A549 (cell line): ENCODE measurements at regions not wholly inside any gene's neighbourhood (a gene's known extent, or its start where the extent isn't known, plus 50 kb on each side); places are given as distances from the start of the nearest gene placed in this dataset.

Experiments
- CBX2 ChIP-seq: fragments of 200-600 bp; sonication (generic); IDR thresholded peaks from 2 replicates; pipeline ENCODE4 v1.6.1; 2016; ENCODE audit warnings: low read depth, mild to moderate bottlenecking, borderline replicate concordance
- E2F6 ChIP-seq: IDR thresholded peaks from 2 replicates; pipeline ENCODE4 v1.6.1; 2012; ENCODE audit warnings: low read depth, borderline replicate concordance
- JUN ChIP-seq, 2 experiments: fragments of >200 bp; sonication (Bioruptor Twin); formaldehyde crosslinking; IDR thresholded peaks; 2 replicates in 1 of 2; 3 replicates in 1 of 2; pipeline ENCODE4 v1.6.1; 2016 to 2017
- MAFK ChIP-seq: fragments of 450-650 bp; IDR thresholded peaks from 2 replicates; pipeline ENCODE4 v1.6.1; 2014; ENCODE audit not compliant: partially characterized antibody
- MYC ChIP-seq: IDR thresholded peaks from 2 replicates; pipeline ENCODE4 v1.6.1; 2012; ENCODE audit warnings: mild to moderate bottlenecking, inconsistent platforms, low read length, improper control_type of control experiment, borderline replicate concordance
- POLR2A ChIP-seq: IDR thresholded peaks from 2 replicates; pipeline ENCODE4 v1.6.1; 2012; ENCODE audit warnings: mild to moderate bottlenecking, low read length
- RAD21 ChIP-seq, 2 experiments: fragments of >200 bp in 1 of 2; sonication (Bioruptor Twin) in 1 of 2; formaldehyde crosslinking in 1 of 2; IDR thresholded peaks in 1 of 2; conservative IDR thresholded peaks in 1 of 2; 2 replicates in 1 of 2; 3 replicates in 1 of 2; pipeline ENCODE4 v1.6.1; 2012 to 2018; ENCODE audit warnings: inconsistent platforms in 1 of 2
- TP53 ChIP-seq: fragments of 250-450 bp; sonication (Bioruptor Pico); IDR thresholded peaks from 2 replicates; pipeline ENCODE4 v1.5.0; 2021; ENCODE audit warnings: mild to moderate bottlenecking, moderate library complexity
- ZFP36 ChIP-seq: fragments of 450-650 bp; IDR thresholded peaks from 2 replicates; pipeline ENCODE4 v1.6.1; 2014; ENCODE audit warnings: borderline replicate concordance; ENCODE audit not compliant: partially characterized antibody
- TF ChIP-seq, protein P1 (sequence below): fragments of >200 bp; sonication (Bioruptor Twin); formaldehyde crosslinking; IDR thresholded peaks from 3 replicates; pipeline ENCODE4 v1.5.1; 2016
- TF ChIP-seq, protein P2 (sequence below): fragments of 200-600 bp; sonication (generic); IDR thresholded peaks from 2 replicates; pipeline ENCODE4 v1.6.1; 2016; ENCODE audit warnings: antibody characterized with exemption, mild to moderate bottlenecking, moderate library complexity

- TF ChIP-seq, protein P1, sequence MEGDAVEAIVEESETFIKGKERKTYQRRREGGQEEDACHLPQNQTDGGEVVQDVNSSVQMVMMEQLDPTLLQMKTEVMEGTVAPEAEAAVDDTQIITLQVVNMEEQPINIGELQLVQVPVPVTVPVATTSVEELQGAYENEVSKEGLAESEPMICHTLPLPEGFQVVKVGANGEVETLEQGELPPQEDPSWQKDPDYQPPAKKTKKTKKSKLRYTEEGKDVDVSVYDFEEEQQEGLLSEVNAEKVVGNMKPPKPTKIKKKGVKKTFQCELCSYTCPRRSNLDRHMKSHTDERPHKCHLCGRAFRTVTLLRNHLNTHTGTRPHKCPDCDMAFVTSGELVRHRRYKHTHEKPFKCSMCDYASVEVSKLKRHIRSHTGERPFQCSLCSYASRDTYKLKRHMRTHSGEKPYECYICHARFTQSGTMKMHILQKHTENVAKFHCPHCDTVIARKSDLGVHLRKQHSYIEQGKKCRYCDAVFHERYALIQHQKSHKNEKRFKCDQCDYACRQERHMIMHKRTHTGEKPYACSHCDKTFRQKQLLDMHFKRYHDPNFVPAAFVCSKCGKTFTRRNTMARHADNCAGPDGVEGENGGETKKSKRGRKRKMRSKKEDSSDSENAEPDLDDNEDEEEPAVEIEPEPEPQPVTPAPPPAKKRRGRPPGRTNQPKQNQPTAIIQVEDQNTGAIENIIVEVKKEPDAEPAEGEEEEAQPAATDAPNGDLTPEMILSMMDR: no peak
- TF ChIP-seq RAD21 (conservative IDR thresholded peaks at IDR 0.05 in 1 of 2, IDR thresholded peaks at IDR 0.05 in 1 of 2): no peak
- TF ChIP-seq JUN (IDR thresholded peaks at IDR 0.05): no peak
- no peak for TF ChIP-seq TP53 (CRISPR knock-in tag)
- TF ChIP-seq CBX2: no peak
- no peak for TF ChIP-seq MYC
- TF ChIP-seq POLR2A: no peak
- no peak for TF ChIP-seq ZFP36
- TF ChIP-seq MAFK: peak; percentile 78
- TF ChIP-seq E2F6: no peak
- TF ChIP-seq, protein P2, sequence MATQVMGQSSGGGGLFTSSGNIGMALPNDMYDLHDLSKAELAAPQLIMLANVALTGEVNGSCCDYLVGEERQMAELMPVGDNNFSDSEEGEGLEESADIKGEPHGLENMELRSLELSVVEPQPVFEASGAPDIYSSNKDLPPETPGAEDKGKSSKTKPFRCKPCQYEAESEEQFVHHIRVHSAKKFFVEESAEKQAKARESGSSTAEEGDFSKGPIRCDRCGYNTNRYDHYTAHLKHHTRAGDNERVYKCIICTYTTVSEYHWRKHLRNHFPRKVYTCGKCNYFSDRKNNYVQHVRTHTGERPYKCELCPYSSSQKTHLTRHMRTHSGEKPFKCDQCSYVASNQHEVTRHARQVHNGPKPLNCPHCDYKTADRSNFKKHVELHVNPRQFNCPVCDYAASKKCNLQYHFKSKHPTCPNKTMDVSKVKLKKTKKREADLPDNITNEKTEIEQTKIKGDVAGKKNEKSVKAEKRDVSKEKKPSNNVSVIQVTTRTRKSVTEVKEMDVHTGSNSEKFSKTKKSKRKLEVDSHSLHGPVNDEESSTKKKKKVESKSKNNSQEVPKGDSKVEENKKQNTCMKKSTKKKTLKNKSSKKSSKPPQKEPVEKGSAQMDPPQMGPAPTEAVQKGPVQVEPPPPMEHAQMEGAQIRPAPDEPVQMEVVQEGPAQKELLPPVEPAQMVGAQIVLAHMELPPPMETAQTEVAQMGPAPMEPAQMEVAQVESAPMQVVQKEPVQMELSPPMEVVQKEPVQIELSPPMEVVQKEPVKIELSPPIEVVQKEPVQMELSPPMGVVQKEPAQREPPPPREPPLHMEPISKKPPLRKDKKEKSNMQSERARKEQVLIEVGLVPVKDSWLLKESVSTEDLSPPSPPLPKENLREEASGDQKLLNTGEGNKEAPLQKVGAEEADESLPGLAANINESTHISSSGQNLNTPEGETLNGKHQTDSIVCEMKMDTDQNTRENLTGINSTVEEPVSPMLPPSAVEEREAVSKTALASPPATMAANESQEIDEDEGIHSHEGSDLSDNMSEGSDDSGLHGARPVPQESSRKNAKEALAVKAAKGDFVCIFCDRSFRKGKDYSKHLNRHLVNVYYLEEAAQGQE: no peak
These were observed 113.6 kb downstream of the RTL9 start for GRCh38 chrX:110472265-110472664.
